Neural cell (in vitro differentiated cells): ENCODE measurements at regions not wholly inside any gene's neighbourhood (a gene's known extent, or its start where the extent isn't known, plus 50 kb on each side); places are given as distances from the start of the nearest gene placed in this dataset.

Experiments used
- H2AFZ ChIP-seq: fragments of 200-600, 300-800 bp; sonication (generic), shearing (Covaris generic); 2 replicates; pipeline ENCODE4 v1.6.0; 2014; ENCODE audit warnings: low read depth, mild to moderate bottlenecking, antibody characterized with exemption, low read length, moderate library complexity
- H3F3A ChIP-seq: fragments of 200-600 bp; shearing (Covaris generic); 2 replicates; pipeline ENCODE4 v1.6.1; 2016; ENCODE audit warnings: mild to moderate bottlenecking, moderate library complexity, mixed read lengths, antibody characterized with exemption, low read length; ENCODE audit not compliant: insufficient read depth, poor library complexity, severe bottlenecking
- H3K27ac ChIP-seq: fragments of 200-600, 300-800 bp; sonication (generic), shearing (Covaris generic); 2 replicates; pipeline ENCODE4 v1.5.1; 2014; ENCODE audit warnings: mild to moderate bottlenecking, low read length, moderate library complexity
- H3K27me3 ChIP-seq: fragments of 300-800, 200-600 bp; sonication (generic), shearing (Covaris generic); 2 replicates; pipeline ENCODE4 v1.6.0; 2014; ENCODE audit warnings: mild to moderate bottlenecking, low read depth, low read length, moderate library complexity; ENCODE audit not compliant: insufficient read depth
- H3K36me3 ChIP-seq: fragments of 300-800, 200-600 bp; sonication (generic), shearing (Covaris generic); 2 replicates; pipeline ENCODE4 v1.5.1; 2014; ENCODE audit warnings: mild to moderate bottlenecking, antibody characterized with exemption, low read length, moderate library complexity; ENCODE audit not compliant: insufficient read depth
- H3K4me2 ChIP-seq: fragments of 300-800, 200-600 bp; sonication (generic), shearing (Covaris generic); 2 replicates; pipeline ENCODE4 v1.6.0; 2014; ENCODE audit warnings: mild to moderate bottlenecking, low read length
- H3K4me3 ChIP-seq: fragments of 300-800, 200-600 bp; sonication (generic), shearing (Covaris generic); 2 replicates; pipeline ENCODE4 v1.5.1; 2014; ENCODE audit warnings: mild to moderate bottlenecking, low read length, moderate library complexity
- H3K79me2 ChIP-seq: fragments of 200-600 bp; shearing (Covaris generic); replicated peaks from 2 replicates; pipeline ENCODE4 v1.6.0; 2014; ENCODE audit warnings: mild to moderate bottlenecking, low read length, moderate library complexity; ENCODE audit not compliant: insufficient read depth
- H3K9ac ChIP-seq: fragments of 300-800, 200-600 bp; sonication (generic), shearing (Covaris generic); 2 replicates; pipeline ENCODE4 v1.6.1; 2016; ENCODE audit warnings: mild to moderate bottlenecking, low read length, mixed read lengths
- H3K9me2 ChIP-seq: fragments of 200-600 bp; shearing (Covaris generic); 2 replicates; pipeline ENCODE4 v1.6.1; 2016; ENCODE audit warnings: mild to moderate bottlenecking, low read length, mixed read lengths; ENCODE audit not compliant: insufficient read depth
- H3K9me3 ChIP-seq: fragments of 200-600, 300-800 bp; sonication (generic), shearing (Covaris generic); 2 replicates; pipeline ENCODE4 v1.6.1; 2016; ENCODE audit warnings: mild to moderate bottlenecking, mixed run types, low read length, moderate library complexity, mixed read lengths
- H4K20me1 ChIP-seq: fragments of 200-600 bp; shearing (Covaris generic); 2 replicates; pipeline ENCODE4 v1.6.1; 2016; ENCODE audit warnings: mild to moderate bottlenecking, mixed run types; ENCODE audit not compliant: insufficient read depth
- EP300 ChIP-seq: fragments of 450-650 bp; conservative IDR thresholded peaks from 2 replicates; pipeline ENCODE4 v1.6.1; 2014; ENCODE audit warnings: antibody characterized with exemption, mild to moderate bottlenecking, moderate library complexity; ENCODE audit not compliant: poor library complexity, severe bottlenecking
- EZH2 ChIP-seq: fragments of 200-600, 300-800 bp; shearing (Covaris generic), sonication (generic); IDR thresholded peaks from 2 replicates; pipeline ENCODE4 v1.6.1; 2014; ENCODE audit warnings: antibody characterized with exemption, low read length, borderline replicate concordance, mild to moderate bottlenecking; ENCODE audit not compliant: insufficient read depth, poor library complexity, severe bottlenecking
- MXI1 ChIP-seq: fragments of 450-650 bp; conservative IDR thresholded peaks from 2 replicates; pipeline ENCODE4 v1.6.1; 2014; ENCODE audit warnings: antibody characterized with exemption, mild to moderate bottlenecking; ENCODE audit not compliant: poor library complexity, severe bottlenecking
- POLR2AphosphoS5 ChIP-seq: IDR thresholded peaks from 2 replicates; pipeline ENCODE4 v1.6.1; 2012
- RAD21 ChIP-seq: fragments of 450-650 bp; conservative IDR thresholded peaks from 2 replicates; pipeline ENCODE4 v1.6.1; 2014; ENCODE audit warnings: antibody characterized with exemption, mild to moderate bottlenecking, moderate library complexity
- SMC3 ChIP-seq: fragments of 450-650 bp; conservative IDR thresholded peaks from 2 replicates; pipeline ENCODE4 v1.6.1; 2014; ENCODE audit warnings: antibody characterized with exemption, mild to moderate bottlenecking, moderate library complexity; ENCODE audit not compliant: poor library complexity
- TAF1 ChIP-seq: IDR thresholded peaks from 2 replicates; pipeline ENCODE4 v1.6.1; 2012; ENCODE audit warnings: low read depth
- TF ChIP-seq, protein P1 (sequence below): IDR thresholded peaks from 2 replicates; pipeline ENCODE4 v1.6.1; 2012; ENCODE audit warnings: borderline replicate concordance
- TF ChIP-seq, protein P2 (sequence below): fragments of 450-650 bp; IDR thresholded peaks from 2 replicates; pipeline ENCODE4 v1.5.1; 2014; ENCODE audit warnings: antibody characterized with exemption, mild to moderate bottlenecking, moderate library complexity; ENCODE audit not compliant: poor library complexity, severe bottlenecking

- no peak for TF ChIP-seq EZH2
- TF ChIP-seq RAD21, result no peak
- TF ChIP-seq MXI1, result no peak
- no peak for TF ChIP-seq POLR2AphosphoS5
- H3K36me3 ChIP-seq, result no peaks in the 10 kb centered on the region
- no peaks in the 10 kb centered on the region for H3F3A ChIP-seq
- H3K4me3 ChIP-seq, result no peak overlapping the region
- no peak overlapping the region for H3K9ac ChIP-seq
- no peaks in the 10 kb centered on the region for H3K79me2 ChIP-seq
- no peaks in the 10 kb centered on the region for H3K9me2 ChIP-seq
- no peaks in the 10 kb centered on the region for H3K9me3 ChIP-seq
- H3K27me3 ChIP-seq, result no peaks in the 10 kb centered on the region
- H3K4me2 ChIP-seq, result no peak overlapping the region
- no peak overlapping the region for H2AFZ ChIP-seq
- no peak overlapping the region for H3K27ac ChIP-seq
- H4K20me1 ChIP-seq, result no peaks in the 10 kb centered on the region
Measured at GRCh38 chr14:78081245-78081644, 88.9 kb upstream of the NRXN3 start.

DNA sequence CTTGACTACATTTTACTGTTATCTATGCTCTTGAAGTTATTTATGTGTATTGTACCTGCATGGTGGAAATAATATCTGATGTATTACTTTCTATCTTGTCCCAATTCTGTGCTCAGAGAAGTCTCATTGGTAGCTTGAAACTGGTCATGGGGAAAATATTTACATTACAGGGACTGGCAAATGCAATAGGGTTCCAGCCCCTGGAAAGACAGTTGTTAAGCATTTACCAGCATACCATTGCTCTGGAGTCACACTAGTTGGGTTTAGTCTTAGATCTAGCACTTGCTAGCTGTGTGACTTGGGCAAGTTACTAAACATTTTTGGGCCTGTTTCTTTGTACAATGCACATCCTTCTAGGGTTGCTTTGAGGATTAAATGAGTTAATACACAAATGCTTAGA is 86.3 kb upstream of the NRXN3 start:
- no peaks in the 10 kb centered on the region for H3K36me3 ChIP-seq
- no peaks in the 10 kb centered on the region for H4K20me1 ChIP-seq
- TF ChIP-seq TAF1, result no peak
- H3K9me3 ChIP-seq, result no peaks in the 10 kb centered on the region
- no peaks in the 10 kb centered on the region for H3K9me2 ChIP-seq
- H2AFZ ChIP-seq, result no peak overlapping the region
- no peak overlapping the region for H3K4me3 ChIP-seq
- H3K27ac ChIP-seq, result no peak overlapping the region
- no peaks in the 10 kb centered on the region for H3K79me2 ChIP-seq
- no peaks in the 10 kb centered on the region for H3K27me3 ChIP-seq
- no peaks in the 10 kb centered on the region for H3F3A ChIP-seq
- H3K9ac ChIP-seq, result no peak overlapping the region
- no peak overlapping the region for H3K4me2 ChIP-seq

- H3K9me3 ChIP-seq, result no peaks in the 10 kb centered on the region
- H3K4me2 ChIP-seq, result no peak overlapping the region
- no peaks in the 10 kb centered on the region for H3F3A ChIP-seq
- no peak overlapping the region for H3K9ac ChIP-seq
- no peaks in the 10 kb centered on the region for H3K79me2 ChIP-seq
- H3K36me3 ChIP-seq, result no peaks in the 10 kb centered on the region
- no peaks in the 10 kb centered on the region for H3K27me3 ChIP-seq
- H3K27ac ChIP-seq, result no peak overlapping the region
- H2AFZ ChIP-seq, result no peak overlapping the region
- TF ChIP-seq POLR2AphosphoS5 (no peak), EP300 (no peak), EZH2 (no peak), RAD21 (no peak), MXI1 (no peak), TAF1 (no peak), SMC3 (no peak)
- TF ChIP-seq, protein P1, sequence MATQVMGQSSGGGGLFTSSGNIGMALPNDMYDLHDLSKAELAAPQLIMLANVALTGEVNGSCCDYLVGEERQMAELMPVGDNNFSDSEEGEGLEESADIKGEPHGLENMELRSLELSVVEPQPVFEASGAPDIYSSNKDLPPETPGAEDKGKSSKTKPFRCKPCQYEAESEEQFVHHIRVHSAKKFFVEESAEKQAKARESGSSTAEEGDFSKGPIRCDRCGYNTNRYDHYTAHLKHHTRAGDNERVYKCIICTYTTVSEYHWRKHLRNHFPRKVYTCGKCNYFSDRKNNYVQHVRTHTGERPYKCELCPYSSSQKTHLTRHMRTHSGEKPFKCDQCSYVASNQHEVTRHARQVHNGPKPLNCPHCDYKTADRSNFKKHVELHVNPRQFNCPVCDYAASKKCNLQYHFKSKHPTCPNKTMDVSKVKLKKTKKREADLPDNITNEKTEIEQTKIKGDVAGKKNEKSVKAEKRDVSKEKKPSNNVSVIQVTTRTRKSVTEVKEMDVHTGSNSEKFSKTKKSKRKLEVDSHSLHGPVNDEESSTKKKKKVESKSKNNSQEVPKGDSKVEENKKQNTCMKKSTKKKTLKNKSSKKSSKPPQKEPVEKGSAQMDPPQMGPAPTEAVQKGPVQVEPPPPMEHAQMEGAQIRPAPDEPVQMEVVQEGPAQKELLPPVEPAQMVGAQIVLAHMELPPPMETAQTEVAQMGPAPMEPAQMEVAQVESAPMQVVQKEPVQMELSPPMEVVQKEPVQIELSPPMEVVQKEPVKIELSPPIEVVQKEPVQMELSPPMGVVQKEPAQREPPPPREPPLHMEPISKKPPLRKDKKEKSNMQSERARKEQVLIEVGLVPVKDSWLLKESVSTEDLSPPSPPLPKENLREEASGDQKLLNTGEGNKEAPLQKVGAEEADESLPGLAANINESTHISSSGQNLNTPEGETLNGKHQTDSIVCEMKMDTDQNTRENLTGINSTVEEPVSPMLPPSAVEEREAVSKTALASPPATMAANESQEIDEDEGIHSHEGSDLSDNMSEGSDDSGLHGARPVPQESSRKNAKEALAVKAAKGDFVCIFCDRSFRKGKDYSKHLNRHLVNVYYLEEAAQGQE, result no peak
- TF ChIP-seq, protein P2, sequence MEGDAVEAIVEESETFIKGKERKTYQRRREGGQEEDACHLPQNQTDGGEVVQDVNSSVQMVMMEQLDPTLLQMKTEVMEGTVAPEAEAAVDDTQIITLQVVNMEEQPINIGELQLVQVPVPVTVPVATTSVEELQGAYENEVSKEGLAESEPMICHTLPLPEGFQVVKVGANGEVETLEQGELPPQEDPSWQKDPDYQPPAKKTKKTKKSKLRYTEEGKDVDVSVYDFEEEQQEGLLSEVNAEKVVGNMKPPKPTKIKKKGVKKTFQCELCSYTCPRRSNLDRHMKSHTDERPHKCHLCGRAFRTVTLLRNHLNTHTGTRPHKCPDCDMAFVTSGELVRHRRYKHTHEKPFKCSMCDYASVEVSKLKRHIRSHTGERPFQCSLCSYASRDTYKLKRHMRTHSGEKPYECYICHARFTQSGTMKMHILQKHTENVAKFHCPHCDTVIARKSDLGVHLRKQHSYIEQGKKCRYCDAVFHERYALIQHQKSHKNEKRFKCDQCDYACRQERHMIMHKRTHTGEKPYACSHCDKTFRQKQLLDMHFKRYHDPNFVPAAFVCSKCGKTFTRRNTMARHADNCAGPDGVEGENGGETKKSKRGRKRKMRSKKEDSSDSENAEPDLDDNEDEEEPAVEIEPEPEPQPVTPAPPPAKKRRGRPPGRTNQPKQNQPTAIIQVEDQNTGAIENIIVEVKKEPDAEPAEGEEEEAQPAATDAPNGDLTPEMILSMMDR, result no peak
- no peaks in the 10 kb centered on the region for H3K9me2 ChIP-seq
- no peak overlapping the region for H3K4me3 ChIP-seq
- H4K20me1 ChIP-seq, result no peaks in the 10 kb centered on the region
Measured at GRCh38 chr14:78086342-78086741, 83.8 kb upstream of the NRXN3 start.
